OCI-LY7 (cell line): ENCODE measurements at regions not wholly inside any gene's neighbourhood (a gene's known extent, or its start where the extent isn't known, plus 50 kb on each side); places are given as distances from the start of the nearest gene placed in this dataset.

Experiments
- BruUV-seq: library from RNA; stranded (reverse); fragments of 400-500 nt; replicated peaks from 2 replicates; lab custom pipeline; 2021; lab: Mats Ljungman, UMichigan
- CTCF ChIA-PET: fragments of 300-600 bp; sonication (Branson Sonifier 250); formaldehyde crosslinking; loops from one replicate; lab custom pipeline; 2022; ENCODE audit warnings: antibody characterized with exemption; ENCODE audit not compliant: unreplicated experiment; lab: Charles Lee
- POLR2A ChIA-PET: fragments of 300-600 bp; sonication (Branson Sonifier 250); formaldehyde crosslinking; loops from one replicate; lab custom pipeline; 2022; ENCODE audit warnings: antibody characterized with exemption; lab: Charles Lee
- DNase-seq: peaks from one replicate; pipeline ENCODE4 v3.0.0-alpha.2; 2015; ENCODE audit warnings: low spot score
- H2AFZ ChIP-seq: fragments of 200-600 bp; sonication (generic), shearing (Covaris generic); 2 replicates; pipeline ENCODE4 v1.6.1; 2014; ENCODE audit warnings: mild to moderate bottlenecking, antibody characterized with exemption, low read length, moderate library complexity
- H3K27ac ChIP-seq: fragments of 200-600 bp; sonication (generic); 2 replicates; pipeline ENCODE4 v1.5.1; 2014; ENCODE audit warnings: mixed run types, low read depth, mild to moderate bottlenecking, moderate library complexity, low read length, inconsistent platforms; ENCODE audit not compliant: poor library complexity, severe bottlenecking
- H3K36me3 ChIP-seq: fragments of 200-600 bp; sonication (generic); 2 replicates; pipeline ENCODE4 v1.6.1; 2014; ENCODE audit warnings: mild to moderate bottlenecking, antibody characterized with exemption, low read length, moderate library complexity, mixed read lengths; ENCODE audit not compliant: insufficient read depth
- H3K4me1 ChIP-seq: fragments of 200-600 bp; sonication (generic); 2 replicates; pipeline ENCODE4 v1.5.1; 2014; ENCODE audit warnings: mild to moderate bottlenecking, low read length; ENCODE audit not compliant: insufficient read depth, poor library complexity, severe bottlenecking
- H3K4me2 ChIP-seq: fragments of 200-600 bp; sonication (generic); 2 replicates; pipeline ENCODE4 v1.6.1; 2014; ENCODE audit warnings: mild to moderate bottlenecking, low read length
- H3K4me3 ChIP-seq: fragments of 200-600 bp; sonication (generic); 2 replicates; pipeline ENCODE4 v1.5.1; 2014; ENCODE audit warnings: mild to moderate bottlenecking, low read depth, low read length; ENCODE audit not compliant: poor library complexity, severe bottlenecking
- H3K79me2 ChIP-seq: fragments of 200-600 bp; sonication (generic); 2 replicates; pipeline ENCODE4 v1.6.1; 2016; ENCODE audit warnings: low read depth, mild to moderate bottlenecking, low read length, moderate library complexity, mixed read lengths; ENCODE audit not compliant: insufficient read depth
- H3K9me2 ChIP-seq: fragments of 200-600 bp; sonication (generic); 2 replicates; pipeline ENCODE4 v1.6.1; 2016; ENCODE audit warnings: mild to moderate bottlenecking, low read length, mixed read lengths; ENCODE audit not compliant: insufficient read depth
- H3K9me3 ChIP-seq: fragments of 200-600 bp; sonication (generic); 2 replicates; pipeline ENCODE4 v1.6.1; 2014; ENCODE audit warnings: mild to moderate bottlenecking, mixed run types, low read length, mixed read lengths
- H4K20me1 ChIP-seq: fragments of 200-600 bp; sonication (generic); 2 replicates; pipeline ENCODE4 v1.6.1; 2014; ENCODE audit warnings: mild to moderate bottlenecking, antibody characterized with exemption, low read length, moderate library complexity, mixed read lengths; ENCODE audit not compliant: insufficient read depth
- CTCF ChIP-seq: fragments of 200-600 bp; sonication (generic); conservative IDR thresholded peaks from 2 replicates; pipeline ENCODE4 v1.5.1; 2014; ENCODE audit warnings: mild to moderate bottlenecking, antibody characterized with exemption, low read length, moderate library complexity, mixed read lengths
- EZH2phosphoT487 ChIP-seq: fragments of 200-600 bp; sonication (generic); IDR thresholded peaks from 2 replicates; pipeline ENCODE4 v1.6.1; 2018; ENCODE audit warnings: low read depth, borderline replicate concordance, mild to moderate bottlenecking, mixed run types, antibody characterized with exemption, low read length, moderate library complexity, mixed read lengths
- intact Hi-C: fragments of 100-400 bp; cut with micrococcal nuclease; formaldehyde crosslinking; loops from one replicate; pipeline ENCODE4 v1.10.0; 2022; ENCODE audit not compliant: unreplicated experiment

GRCh38 chr9:126057121-126057825 lies 269.4 kb upstream of the MVB12B start:
- H3K9me3 ChIP-seq, result no peaks in the 10 kb centered on the region
- H3K4me1 ChIP-seq, result no peaks in the 10 kb centered on the region
- H3K4me3 ChIP-seq, result no peak overlapping the region
- no peak for DNase-seq
- H4K20me1 ChIP-seq, result no peaks in the 10 kb centered on the region
- intact Hi-C loops, result no loop called here
- no peak overlapping the region for H2AFZ ChIP-seq
- H3K27ac ChIP-seq, result no peak overlapping the region
- H3K79me2 ChIP-seq, result no peaks in the 10 kb centered on the region
- H3K9me2 ChIP-seq, result no peaks in the 10 kb centered on the region
- no TSS peak for BruUV-seq
- TF ChIP-seq CTCF, result no peak
- no peak for TF ChIP-seq EZH2phosphoT487
- ChIA-PET CTCF (no interaction called here), POLR2A (interaction anchor here (0.6 kb wide), 1 partner anchor 57 kb away, joined by 3 read pairs; no protein-coding TSS in a partner anchor)
- H3K36me3 ChIP-seq, result no peaks in the 10 kb centered on the region
- H3K4me2 ChIP-seq, result no peak overlapping the region

GRCh38 chr9:126058011-126058531 lies 268.6 kb upstream of the MVB12B start:
- CTCF ChIA-PET, result interaction anchor here (0.5 kb wide), 1 partner anchor 93 kb away, joined by 4 read pairs; no protein-coding TSS in a partner anchor
- Histone ChIP-seq H3K27ac (no peak overlapping the region), H3K4me1 (no peaks in the 10 kb centered on the region), H4K20me1 (no peaks in the 10 kb centered on the region), H3K79me2 (no peaks in the 10 kb centered on the region), H2AFZ (no peak overlapping the region), H3K9me2 (no peaks in the 10 kb centered on the region), H3K4me3 (no peak overlapping the region), H3K9me3 (no peaks in the 10 kb centered on the region), H3K4me2 (no peak overlapping the region), H3K36me3 (no peaks in the 10 kb centered on the region)
- POLR2A ChIA-PET, result no interaction called here
- no peak for DNase-seq
- intact Hi-C loops, result no loop called here
- BruUV-seq, result no TSS peak
- TF ChIP-seq CTCF (no peak), EZH2phosphoT487 (no peak)

GRCh38 chr9:126058591-126058990 lies 268.0 kb upstream of the MVB12B start:
- Histone ChIP-seq H4K20me1 (no peaks in the 10 kb centered on the region), H3K27ac (no peak overlapping the region), H3K9me2 (no peaks in the 10 kb centered on the region), H3K36me3 (no peaks in the 10 kb centered on the region), H3K9me3 (no peaks in the 10 kb centered on the region), H3K79me2 (no peaks in the 10 kb centered on the region), H3K4me3 (no peak overlapping the region), H2AFZ (no peak overlapping the region), H3K4me1 (no peaks in the 10 kb centered on the region), H3K4me2 (no peak overlapping the region)
- CTCF ChIA-PET, result interaction anchor here (0.5 kb wide), 1 partner anchor 93 kb away, joined by 4 read pairs; no protein-coding TSS in a partner anchor
- no TSS peak for BruUV-seq
- DNase-seq, result no peak
- no peak for TF ChIP-seq EZH2phosphoT487
- TF ChIP-seq CTCF, result no peak
- POLR2A ChIA-PET, result no interaction called here
- intact Hi-C loops, result no loop called here
